HT1080 (cell line): ENCODE measurements at regions not wholly inside any gene's neighbourhood (a gene's known extent, or its start where the extent isn't known, plus 50 kb on each side); places are given as distances from the start of the nearest gene placed in this dataset.
A peak's percentile ranks its signal among the peaks of the same experiment; 100 is the strongest.
"Not testable (repeated sequence)": the region's sequence is repeated elsewhere in the genome, so short reads cannot be mapped to it uniquely, and the experiment has no call there.

Experiments used
- DNase-seq: peaks from one replicate; pipeline ENCODE4 v3.0.0-alpha.2; 2015; ENCODE audit warnings: low read depth

GRCh38 chr11:122204206-122204605 is 88.2 kb upstream of the BLID start:
- DNase-seq = no peak

- peak; percentile 84 for DNase-seq
These were observed 87.0 kb upstream of the BLID start for GRCh38 chr11:122202951-122203456.

- peak; percentile 91 for DNase-seq
These were observed 86.3 kb upstream of the BLID start for GRCh38 chr11:122202161-122202950.

- peak; percentile 34 for DNase-seq
These were observed 85.1 kb upstream of the BLID start for GRCh38 chr11:122201106-122201505.

GRCh38 chr11:122199661-122200060 is 83.6 kb upstream of the BLID start:
- DNase-seq = no peak

GRCh38 chr11:122198291-122198983 is 82.4 kb upstream of the BLID start:
- no peak for DNase-seq

- DNase-seq = peak; percentile 100
These were observed 81.3 kb upstream of the BLID start for GRCh38 chr11:122197066-122197987.

- DNase-seq = no peak
These were observed 79.8 kb upstream of the BLID start for GRCh38 chr11:122195790-122196189.

- DNase-seq = not testable (repeated sequence)
These were observed 78.0 kb upstream of the BLID start for GRCh38 chr11:122193881-122194480.

- DNase-seq = no peak
These were observed 77.4 kb upstream of the BLID start for GRCh38 chr11:122193457-122193856.

GRCh38 chr11:122192634-122193255 is 76.7 kb upstream of the BLID start:
- peak; percentile 81 for DNase-seq

GRCh38 chr11:122190768-122191167 is 74.8 kb upstream of the BLID start:
- no peak for DNase-seq

- peak; percentile 97 for DNase-seq
These were observed 73.2 kb upstream of the BLID start for GRCh38 chr11:122189229-122189628.

GRCh38 chr11:122187373-122188165 is 71.6 kb upstream of the BLID start:
- no peak for DNase-seq

- peak; percentile 94 for DNase-seq
These were observed 70.5 kb upstream of the BLID start for GRCh38 chr11:122186439-122187080.

GRCh38 chr11:122183933-122184332 is 67.9 kb upstream of the BLID start:
- DNase-seq = no peak

GRCh38 chr11:122181893-122182292 is 65.9 kb upstream of the BLID start:
- peak; percentile 50 for DNase-seq

GRCh38 chr11:122181372-122181771 is 65.4 kb upstream of the BLID start:
- peak; percentile 27 for DNase-seq
